GM21390 (cell line): ENCODE measurements at regions not wholly inside any gene's neighbourhood (a gene's known extent, or its start where the extent isn't known, plus 50 kb on each side); places are given as distances from the start of the nearest gene placed in this dataset.

Source experiments
- ATAC-seq: cut with Tn5 transposase; IDR thresholded peaks from one replicate; pipeline ENCODE4 v1.9.1; 2021; ENCODE audit not compliant: unreplicated experiment

GRCh38 chr12:90020014-90020413, 311.4 kb upstream of the ATP2B1 start:
- no peak for ATAC-seq

- ATAC-seq = no peak
Observed at GRCh38 chr12:90017316-90017715, 308.7 kb upstream of the ATP2B1 start.

- no peak for ATAC-seq
Observed at GRCh38 chr12:90015228-90015627, 306.6 kb upstream of the ATP2B1 start.

- ATAC-seq = no peak
Observed at GRCh38 chr12:90013409-90013808, 304.8 kb upstream of the ATP2B1 start.

- ATAC-seq = no peak
Observed at GRCh38 chr12:90010089-90010488, 301.5 kb upstream of the ATP2B1 start.

- no peak for ATAC-seq
Observed at GRCh38 chr12:90008277-90008676, 299.6 kb upstream of the ATP2B1 start.

- ATAC-seq = peak; percentile 60
Observed at GRCh38 chr12:90004319-90005074, 295.9 kb upstream of the ATP2B1 start.

- no peak for ATAC-seq
Observed at GRCh38 chr12:90003688-90004087, 295.1 kb upstream of the ATP2B1 start.

GRCh38 chr12:90000721-90001120, 292.1 kb upstream of the ATP2B1 start:
- ATAC-seq = no peak

- peak; percentile 55 for ATAC-seq
Observed at GRCh38 chr12:89999699-90000505, 291.3 kb upstream of the ATP2B1 start.

- ATAC-seq = no peak
Observed at GRCh38 chr12:89995870-89996269, 287.2 kb upstream of the ATP2B1 start.

GRCh38 chr12:89994911-89995310, 286.3 kb upstream of the ATP2B1 start:
- ATAC-seq = no peak

GRCh38 chr12:89993632-89994031, 285.0 kb upstream of the ATP2B1 start:
- ATAC-seq = no peak

GRCh38 chr12:89992668-89993451, 284.2 kb upstream of the ATP2B1 start:
- ATAC-seq = no peak

GRCh38 chr12:89991807-89992590, 283.4 kb upstream of the ATP2B1 start:
- no peak for ATAC-seq

GRCh38 chr12:89988188-89988915, 279.7 kb upstream of the ATP2B1 start:
- ATAC-seq = no peak

- ATAC-seq = no peak
Observed at GRCh38 chr12:89985935-89986334, 277.3 kb upstream of the ATP2B1 start.

GRCh38 chr12:89984846-89985245, 276.2 kb upstream of the ATP2B1 start:
- no peak for ATAC-seq

GRCh38 chr12:89983622-89984021, 275.0 kb upstream of the ATP2B1 start:
- ATAC-seq = no peak

GRCh38 chr12:89980236-89980635, 271.6 kb upstream of the ATP2B1 start:
- no peak for ATAC-seq
